Activated CD4-positive, alpha-beta memory T cell treated with anti-CD3 and anti-CD28 coated beads for 36 hours (primary cell): ENCODE measurements at regions not wholly inside any gene's neighbourhood (a gene's known extent, or its start where the extent isn't known, plus 50 kb on each side); places are given as distances from the start of the nearest gene placed in this dataset.

Experiments
- CTCF ChIA-PET: fragments of 350-600 bp; sonication (Branson Sonifier 250); formaldehyde crosslinking; loops from one replicate; lab custom pipeline; 2021; ENCODE audit warnings: antibody characterized with exemption, inconsistent platforms; lab: Charles Lee
- POLR2A ChIA-PET: fragments of 350-600 bp; sonication (Branson Sonifier 250); formaldehyde crosslinking; loops from one replicate; lab custom pipeline; 2021; ENCODE audit warnings: antibody characterized with exemption; lab: Charles Lee
- DNase-seq: peaks from one replicate; pipeline ENCODE4 v3.0.0-alpha.2; 2020
- H3K27ac Mint-ChIP-seq: one replicate; pipeline ENCODE4 v1.8.0; 2021; ENCODE audit warnings: mixed read lengths
- H3K27me3 Mint-ChIP-seq: one replicate; pipeline ENCODE4 v1.8.0; 2021; ENCODE audit warnings: mixed read lengths
- H3K36me3 Mint-ChIP-seq: one replicate; pipeline ENCODE4 v1.8.0; 2021; ENCODE audit warnings: mixed read lengths
- H3K4me1 Mint-ChIP-seq: one replicate; pipeline ENCODE4 v1.8.0; 2021; ENCODE audit warnings: low read depth, mixed read lengths
- H3K4me3 Mint-ChIP-seq: one replicate; pipeline ENCODE4 v1.8.0; 2021; ENCODE audit warnings: mild to moderate bottlenecking, mixed read lengths
- H3K9me3 Mint-ChIP-seq: one replicate; pipeline ENCODE4 v1.8.0; 2021; ENCODE audit warnings: mixed read lengths
- intact Hi-C: fragments of 100-400 bp; cut with micrococcal nuclease; formaldehyde crosslinking; loops from one replicate; pipeline ENCODE4 v1.15.1; 2023

DNA sequence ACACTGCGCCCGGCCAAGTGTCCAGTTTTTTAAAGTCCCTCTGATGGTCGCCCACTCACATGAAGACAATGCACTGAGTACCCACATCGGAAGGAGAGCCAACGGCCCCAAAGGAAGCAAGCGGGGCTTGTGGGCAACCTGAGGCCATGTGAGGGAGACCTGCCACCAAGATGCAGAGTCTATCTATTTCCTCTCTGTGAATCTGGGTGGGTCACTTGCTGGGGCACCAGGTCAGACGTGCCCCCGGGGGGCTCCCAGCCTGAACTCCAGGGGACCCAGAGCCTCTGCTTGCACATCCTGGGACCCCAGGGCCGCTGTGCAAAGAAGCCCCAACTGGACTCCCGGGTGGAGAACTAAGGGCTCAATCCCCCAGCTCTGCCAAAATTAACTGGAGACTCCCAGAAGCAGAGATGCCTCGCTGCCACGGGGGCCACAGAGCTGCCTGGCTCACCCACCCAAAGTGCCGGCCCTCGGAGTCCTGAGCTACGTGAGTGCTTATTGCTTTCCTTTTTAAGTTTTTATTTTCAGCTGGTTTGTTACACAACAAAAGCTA is 106.4 kb downstream of the BRD1 start:
- H3K4me3 Mint-ChIP-seq = no peak overlapping the region
- no peaks in the 10 kb centered on the region for H3K36me3 Mint-ChIP-seq
- no peaks in the 10 kb centered on the region for H3K9me3 Mint-ChIP-seq
- intact Hi-C loops = no loop called here
- H3K27me3 Mint-ChIP-seq = peaks cover 4% of the 10 kb centered on the region
- peaks cover 8% of the 10 kb centered on the region for H3K4me1 Mint-ChIP-seq
- ChIA-PET CTCF (no interaction called here), POLR2A (no interaction called here)
- H3K27ac Mint-ChIP-seq = no peak overlapping the region
- DNase-seq = no peak

DNA sequence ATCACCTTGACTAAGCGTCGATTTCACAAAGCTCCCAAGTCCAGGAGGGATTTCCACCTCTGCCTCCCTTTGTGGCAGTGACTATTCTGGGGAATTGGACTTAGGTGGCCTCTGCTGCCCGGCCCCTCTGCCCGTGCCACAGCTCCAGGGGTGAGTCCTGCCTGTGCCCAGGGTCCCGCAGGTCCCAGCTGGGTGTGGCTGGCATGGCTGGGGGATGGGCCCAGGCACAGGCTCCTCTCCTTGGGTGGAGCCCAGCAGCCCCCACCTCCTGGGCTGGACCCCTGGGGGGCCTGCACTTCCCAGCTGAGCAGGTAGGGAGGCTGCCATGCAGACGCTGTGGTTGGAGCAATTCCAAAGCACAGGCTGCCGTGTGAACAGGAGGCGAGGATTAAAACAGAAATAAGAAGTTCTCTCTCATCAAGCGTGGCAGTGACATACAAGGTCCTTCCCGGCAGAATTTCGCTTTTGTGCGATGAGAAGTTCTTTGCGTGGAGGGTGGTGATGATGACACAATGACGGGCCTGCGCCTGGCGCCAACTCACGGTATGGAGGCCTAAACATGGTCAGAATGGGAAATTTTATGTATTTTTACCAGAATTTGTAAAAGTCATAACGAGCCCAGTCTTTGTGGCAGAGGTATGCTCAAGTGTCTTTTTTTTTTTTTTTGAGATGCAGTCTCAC is 107.3 kb downstream of the BRD1 start:
- ChIA-PET POLR2A (no interaction called here), CTCF (interaction anchor here (0.7 kb wide), 1 partner anchor 230 kb away, joined by 3 read pairs; no protein-coding TSS in a partner anchor)
- Mint-ChIP-seq H3K36me3 (no peaks in the 10 kb centered on the region), H3K9me3 (no peaks in the 10 kb centered on the region), H3K27me3 (no peaks in the 10 kb centered on the region), H3K4me3 (no peak overlapping the region), H3K4me1 (peaks cover 8% of the 10 kb centered on the region), H3K27ac (no peak overlapping the region)
- intact Hi-C loops = no loop called here
- no peak for DNase-seq

DNA sequence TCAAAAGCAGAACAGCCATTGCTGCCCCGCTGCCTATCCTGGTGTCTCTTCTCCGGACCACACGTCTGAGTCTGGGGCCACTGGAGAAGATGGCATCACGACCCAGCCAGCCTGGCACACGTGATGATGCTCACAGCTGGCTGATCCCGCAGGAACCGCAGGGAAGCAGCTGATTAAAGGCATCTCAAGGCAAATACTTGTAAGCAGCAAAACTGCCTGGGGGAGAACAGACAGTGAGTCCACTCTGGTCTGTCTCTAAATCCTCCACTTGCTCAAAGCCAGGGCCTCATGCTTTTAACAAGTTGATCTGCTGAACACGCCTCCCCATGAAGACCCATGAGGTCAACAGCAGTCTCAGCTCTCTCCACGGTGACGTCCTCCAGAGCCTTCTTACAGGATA is 108.6 kb downstream of the BRD1 start:
- DNase-seq = no peak
- intact Hi-C loops = no loop called here
- no peaks in the 10 kb centered on the region for H3K9me3 Mint-ChIP-seq
- ChIA-PET CTCF (no interaction called here), POLR2A (no interaction called here)
- H3K27ac Mint-ChIP-seq = no peak overlapping the region
- H3K36me3 Mint-ChIP-seq = no peaks in the 10 kb centered on the region
- H3K4me3 Mint-ChIP-seq = no peak overlapping the region
- H3K27me3 Mint-ChIP-seq = no peaks in the 10 kb centered on the region
- peaks cover 5% of the 10 kb centered on the region for H3K4me1 Mint-ChIP-seq

DNA sequence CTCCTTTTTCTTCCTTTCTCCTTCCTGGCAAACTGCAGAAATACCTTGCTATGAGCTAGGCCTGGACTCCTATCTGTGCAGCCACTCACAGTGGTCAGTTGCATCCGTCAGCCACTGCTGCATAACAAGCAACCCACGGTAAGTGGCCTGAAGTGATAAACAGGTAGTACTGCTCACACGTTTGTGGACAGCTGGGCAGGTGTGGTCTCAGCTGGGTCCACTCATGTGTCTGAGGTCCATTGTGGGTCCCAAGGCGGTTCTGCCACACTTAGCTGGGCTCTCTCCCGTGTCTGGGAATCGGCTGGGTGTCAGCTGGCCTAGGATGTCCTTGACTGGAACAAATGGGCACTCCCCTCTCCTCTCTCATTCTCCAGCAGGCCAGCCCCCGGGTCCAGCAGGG is 109.3 kb downstream of the BRD1 start:
- intact Hi-C loops = no loop called here
- Mint-ChIP-seq H3K4me3 (no peak overlapping the region), H3K9me3 (no peaks in the 10 kb centered on the region), H3K36me3 (no peaks in the 10 kb centered on the region), H3K27me3 (peaks cover 3% of the 10 kb centered on the region), H3K27ac (no peak overlapping the region), H3K4me1 (peaks cover 3% of the 10 kb centered on the region)
- CTCF ChIA-PET = no interaction called here
- DNase-seq = no peak
- POLR2A ChIA-PET = no interaction called here

DNA sequence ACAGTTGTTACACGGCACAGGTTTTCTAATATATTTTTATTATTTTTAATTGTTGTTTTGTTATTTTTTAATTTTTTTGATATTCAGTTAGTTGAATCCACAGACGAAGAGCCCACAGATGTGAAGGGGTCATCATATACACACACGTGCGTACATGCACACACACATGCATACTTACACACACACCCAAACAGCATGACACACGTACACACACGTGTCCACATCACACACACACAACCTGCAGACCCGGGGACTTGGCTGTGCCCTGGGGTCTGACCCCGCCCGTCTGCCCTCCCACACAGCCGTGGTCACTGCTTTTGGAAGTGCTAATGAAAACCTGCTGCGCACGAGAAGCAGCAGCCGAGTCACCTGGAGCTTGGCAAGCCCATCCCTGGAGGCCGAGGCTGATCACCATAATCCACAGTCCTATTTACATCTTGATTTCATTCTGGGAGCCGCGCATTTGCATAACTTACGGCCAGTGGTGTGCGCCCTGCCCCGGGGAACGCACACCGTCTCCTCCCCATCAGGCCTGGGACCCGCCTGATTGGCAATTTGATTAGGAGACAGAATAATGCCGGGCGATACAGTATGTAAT is 110.3 kb downstream of the BRD1 start:
- Mint-ChIP-seq H3K36me3 (no peaks in the 10 kb centered on the region), H3K4me1 (peaks cover 3% of the 10 kb centered on the region), H3K27ac (no peak overlapping the region), H3K27me3 (peaks cover 5% of the 10 kb centered on the region), H3K4me3 (no peak overlapping the region), H3K9me3 (no peaks in the 10 kb centered on the region)
- ChIA-PET CTCF (no interaction called here), POLR2A (no interaction called here)
- intact Hi-C loops = no loop called here
- no peak for DNase-seq

DNA sequence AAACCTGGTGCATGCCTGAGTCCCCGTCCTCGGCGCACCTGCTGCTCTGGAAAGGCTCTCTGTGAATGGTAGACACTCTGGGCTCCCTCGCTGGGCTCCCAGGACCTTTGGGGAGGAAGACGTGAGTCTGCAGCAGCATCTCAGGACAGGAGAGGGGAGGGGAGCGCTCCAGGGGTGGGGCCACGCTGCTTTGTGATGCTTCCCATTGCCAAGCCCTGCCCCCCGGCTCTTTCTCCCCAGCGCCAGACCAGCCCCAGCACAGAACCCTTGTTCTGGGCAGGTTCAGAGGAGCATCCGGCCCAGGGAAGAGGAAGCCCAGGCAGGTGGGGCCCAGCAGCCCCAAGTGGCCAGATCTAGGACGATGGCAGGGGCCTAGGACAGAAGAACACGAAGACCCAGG is 111.2 kb downstream of the BRD1 start:
- DNase-seq = no peak
- intact Hi-C loops = no loop called here
- H3K36me3 Mint-ChIP-seq = no peaks in the 10 kb centered on the region
- no peak overlapping the region for H3K27ac Mint-ChIP-seq
- H3K4me3 Mint-ChIP-seq = no peak overlapping the region
- H3K4me1 Mint-ChIP-seq = no peaks in the 10 kb centered on the region
- no peaks in the 10 kb centered on the region for H3K9me3 Mint-ChIP-seq
- peaks cover 9% of the 10 kb centered on the region for H3K27me3 Mint-ChIP-seq
- CTCF ChIA-PET = no interaction called here
- POLR2A ChIA-PET = no interaction called here

DNA sequence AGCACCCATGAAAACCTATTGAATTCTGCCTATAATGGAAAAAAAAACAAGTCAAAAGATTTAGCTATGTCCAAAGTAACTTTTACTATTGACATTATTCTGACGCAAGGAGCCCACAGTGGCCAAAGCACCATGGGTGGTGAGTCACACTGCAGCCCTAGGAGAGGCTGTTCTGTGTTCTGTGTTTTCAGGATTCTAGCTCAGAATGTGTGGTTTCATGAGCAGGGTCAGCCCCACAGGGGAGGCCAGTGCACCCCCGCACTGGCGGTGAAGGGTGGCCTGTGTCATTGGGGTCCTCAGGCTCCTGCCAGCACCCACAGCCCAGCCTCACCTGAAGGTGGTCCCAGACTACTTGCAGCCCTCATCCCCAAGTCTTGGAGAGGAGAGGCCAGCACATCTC is 112.2 kb downstream of the BRD1 start:
- H3K27ac Mint-ChIP-seq = no peak overlapping the region
- no peaks in the 10 kb centered on the region for H3K4me1 Mint-ChIP-seq

DNA sequence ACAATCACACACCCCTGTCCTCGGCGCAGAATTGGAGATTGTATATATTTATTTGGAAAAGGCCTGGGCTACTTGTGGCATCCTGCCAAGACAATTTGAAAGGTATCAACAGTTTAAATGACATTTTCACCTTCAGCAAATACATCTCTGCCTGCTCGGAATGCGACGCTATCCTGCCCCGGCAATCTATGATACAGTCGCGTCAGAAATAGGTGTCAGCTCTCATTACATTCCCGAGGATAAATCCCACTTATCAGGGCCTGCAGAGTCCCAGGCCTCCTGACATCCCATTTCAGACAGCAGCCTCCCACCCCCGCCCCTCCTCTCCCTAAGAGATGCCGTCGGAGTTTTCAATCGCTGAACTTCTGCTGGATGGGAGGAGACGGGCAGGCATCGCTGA is 114.7 kb downstream of the BRD1 start:
- Mint-ChIP-seq H3K36me3 (no peaks in the 10 kb centered on the region), H3K27ac (no peak overlapping the region), H3K27me3 (peaks cover 25% of the 10 kb centered on the region), H3K4me1 (no peaks in the 10 kb centered on the region), H3K4me3 (no peak overlapping the region), H3K9me3 (no peaks in the 10 kb centered on the region)
- no peak for DNase-seq
- ChIA-PET POLR2A (no interaction called here), CTCF (no interaction called here)
- intact Hi-C loops = no loop called here

More for the DNA sequence above, 112.2 kb downstream of the BRD1 start:
- intact Hi-C loops = no loop called here
- DNase-seq = no peak
- H3K9me3 Mint-ChIP-seq = no peaks in the 10 kb centered on the region
- POLR2A ChIA-PET = no interaction called here
- H3K36me3 Mint-ChIP-seq = no peaks in the 10 kb centered on the region
- H3K4me3 Mint-ChIP-seq = no peak overlapping the region
- peaks cover 18% of the 10 kb centered on the region for H3K27me3 Mint-ChIP-seq
- CTCF ChIA-PET = no interaction called here

DNA sequence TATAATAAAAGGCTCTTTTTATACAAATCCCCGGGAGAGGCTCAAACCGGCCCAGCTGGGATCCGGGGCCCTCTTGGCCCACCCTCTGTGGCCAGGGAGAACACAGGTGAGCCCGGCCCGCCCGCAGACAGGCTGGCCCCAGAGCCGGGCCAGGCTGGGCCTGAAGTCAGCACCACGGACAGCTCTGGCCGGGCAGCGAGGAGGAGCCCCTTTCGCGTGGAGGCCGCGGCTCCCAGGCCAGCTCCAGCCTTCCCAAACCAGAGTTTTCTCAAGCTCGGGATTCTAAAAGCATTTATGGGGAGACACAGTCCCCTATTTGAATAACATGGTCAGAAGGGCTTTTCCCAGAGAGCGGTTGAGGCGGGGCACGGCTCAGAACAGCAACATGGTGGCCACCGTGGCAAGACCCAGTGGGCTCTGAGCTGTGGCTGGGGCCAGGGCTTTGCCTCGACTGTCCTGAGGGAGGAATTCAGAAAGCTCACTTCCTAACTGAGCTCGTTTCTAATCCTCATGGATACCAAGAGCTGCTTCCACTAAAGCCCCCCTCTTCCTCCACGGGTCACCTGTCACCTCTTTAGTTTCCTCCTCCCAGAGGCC is 115.4 kb downstream of the BRD1 start:
- ChIA-PET CTCF (no interaction called here), POLR2A (no interaction called here)
- peaks cover 26% of the 10 kb centered on the region for H3K27me3 Mint-ChIP-seq
- H3K27ac Mint-ChIP-seq = no peak overlapping the region
- intact Hi-C loops = no loop called here
- no peaks in the 10 kb centered on the region for H3K4me1 Mint-ChIP-seq
- no peaks in the 10 kb centered on the region for H3K9me3 Mint-ChIP-seq
- H3K4me3 Mint-ChIP-seq = no peak overlapping the region
- DNase-seq = no peak
- H3K36me3 Mint-ChIP-seq = no peaks in the 10 kb centered on the region

DNA sequence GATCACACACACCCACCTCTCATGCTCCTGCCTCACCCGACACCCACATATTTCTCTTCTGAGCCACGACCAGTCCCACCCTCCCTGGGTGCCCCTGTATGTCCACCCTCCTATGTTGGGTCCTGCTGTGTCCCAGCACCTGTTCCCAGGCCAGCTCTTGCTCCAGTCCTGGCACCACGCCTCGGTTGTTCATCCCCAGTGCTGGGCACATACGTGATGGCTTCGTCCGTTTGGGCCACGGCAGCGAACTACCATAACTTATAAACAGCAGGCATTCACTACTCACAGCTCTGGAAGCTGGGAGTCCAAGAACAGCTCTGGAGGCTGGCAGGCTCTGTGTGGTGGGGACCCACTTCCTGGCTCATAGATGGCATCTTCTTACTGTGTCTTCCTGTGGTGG is 116.9 kb downstream of the BRD1 start:
- no peak overlapping the region for H3K27ac Mint-ChIP-seq
- H3K4me1 Mint-ChIP-seq = no peaks in the 10 kb centered on the region
- no peak for DNase-seq
- CTCF ChIA-PET = no interaction called here
- no peaks in the 10 kb centered on the region for H3K36me3 Mint-ChIP-seq
- no peaks in the 10 kb centered on the region for H3K9me3 Mint-ChIP-seq
- H3K4me3 Mint-ChIP-seq = no peak overlapping the region
- intact Hi-C loops = no loop called here
- peaks cover 31% of the 10 kb centered on the region for H3K27me3 Mint-ChIP-seq
- POLR2A ChIA-PET = no interaction called here

DNA sequence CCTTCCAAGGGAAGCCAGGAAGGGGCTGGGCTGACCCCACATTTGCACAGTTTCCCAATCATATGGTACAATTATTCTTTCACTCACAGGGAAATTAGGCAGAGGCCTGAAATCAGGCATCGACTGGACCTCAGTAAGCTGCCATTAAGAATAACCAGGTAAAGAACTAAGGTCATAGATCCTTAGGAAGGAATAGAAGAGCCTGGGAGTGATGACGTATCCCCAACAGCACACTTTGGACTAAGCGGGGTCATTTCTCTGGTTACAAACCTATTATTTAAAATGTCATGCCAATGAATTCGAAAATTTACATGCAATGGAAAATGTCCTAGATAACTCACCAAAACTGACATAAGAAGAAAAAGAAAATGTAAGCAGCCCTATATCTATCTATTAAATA is 118.2 kb downstream of the BRD1 start:
- CTCF ChIA-PET = no interaction called here
- Mint-ChIP-seq H3K4me3 (no peak overlapping the region), H3K27ac (no peak overlapping the region), H3K9me3 (no peaks in the 10 kb centered on the region), H3K4me1 (no peaks in the 10 kb centered on the region), H3K36me3 (no peaks in the 10 kb centered on the region), H3K27me3 (peaks cover 35% of the 10 kb centered on the region)
- intact Hi-C loops = no loop called here
- POLR2A ChIA-PET = no interaction called here
- no peak for DNase-seq

DNA sequence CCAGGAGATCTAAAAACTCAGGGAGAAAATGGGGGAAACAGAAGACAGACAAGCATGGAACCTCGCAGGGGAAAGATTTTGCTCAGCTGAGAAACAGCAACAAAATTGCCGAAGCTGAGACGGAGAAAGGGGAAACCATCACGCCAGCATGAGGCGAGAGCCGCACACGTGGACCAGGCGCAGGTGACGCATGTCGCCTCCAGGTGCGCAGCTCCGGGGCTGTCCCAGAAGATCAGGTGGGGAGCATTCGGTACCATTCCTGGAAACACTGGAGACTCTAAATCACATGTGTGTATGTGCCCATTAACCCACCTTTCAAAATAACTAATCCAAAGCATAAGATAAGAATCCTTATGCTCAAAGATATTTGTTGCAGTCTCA is 121.7 kb downstream of the BRD1 start:
- Mint-ChIP-seq H3K4me3 (no peak overlapping the region), H3K36me3 (peaks cover 3% of the 10 kb centered on the region), H3K9me3 (peaks cover 13% of the 10 kb centered on the region), H3K4me1 (no peaks in the 10 kb centered on the region), H3K27me3 (peaks cover 31% of the 10 kb centered on the region), H3K27ac (no peak overlapping the region)
- ChIA-PET POLR2A (no interaction called here), CTCF (no interaction called here)
- DNase-seq = no peak
- intact Hi-C loops = no loop called here
